NT2/D1 (cell line): ENCODE measurements at regions not wholly inside any gene's neighbourhood (a gene's known extent, or its start where the extent isn't known, plus 50 kb on each side); places are given as distances from the start of the nearest gene placed in this dataset.

Source experiments
- SUZ12 ChIP-seq: IDR thresholded peaks from 2 replicates; pipeline ENCODE4 v1.6.1; 2011; ENCODE audit not compliant: insufficient read length, insufficient read depth; ENCODE audit errors: extremely low read depth
- YY1 ChIP-seq: IDR thresholded peaks from 2 replicates; pipeline ENCODE4 v1.6.1; 2011; ENCODE audit not compliant: insufficient read length, insufficient read depth
- ZNF274 ChIP-seq: IDR thresholded peaks from 2 replicates; pipeline ENCODE4 v1.6.1; 2011; ENCODE audit warnings: mild to moderate bottlenecking, low read depth, low read length

GRCh38 chr4:56227301-56227835 lies 159.9 kb downstream of the AASDH start:
- TF ChIP-seq SUZ12 (no peak), YY1 (no peak), ZNF274 (no peak)
